NK-92 (cell line): ENCODE measurements at regions not wholly inside any gene's neighbourhood (a gene's known extent, or its start where the extent isn't known, plus 50 kb on each side); places are given as distances from the start of the nearest gene placed in this dataset.

Experiments used
- DNase-seq: peaks from one replicate; lab custom pipeline; 2025; ENCODE audit not compliant: unreplicated experiment; lab: John Stamatoyannopoulos, UW

- no peak for DNase-seq
Observed at GRCh38 chr13:106786006-106786563, 218.1 kb upstream of the ARGLU1 start.

GRCh38 chr13:106774621-106775020 is 206.7 kb upstream of the ARGLU1 start:
- DNase-seq, result no peak

- DNase-seq, result no peak
Observed at GRCh38 chr13:106772006-106772601, 204.2 kb upstream of the ARGLU1 start.

GRCh38 chr13:106768991-106769390 is 201.1 kb upstream of the ARGLU1 start:
- no peak for DNase-seq

DNA sequence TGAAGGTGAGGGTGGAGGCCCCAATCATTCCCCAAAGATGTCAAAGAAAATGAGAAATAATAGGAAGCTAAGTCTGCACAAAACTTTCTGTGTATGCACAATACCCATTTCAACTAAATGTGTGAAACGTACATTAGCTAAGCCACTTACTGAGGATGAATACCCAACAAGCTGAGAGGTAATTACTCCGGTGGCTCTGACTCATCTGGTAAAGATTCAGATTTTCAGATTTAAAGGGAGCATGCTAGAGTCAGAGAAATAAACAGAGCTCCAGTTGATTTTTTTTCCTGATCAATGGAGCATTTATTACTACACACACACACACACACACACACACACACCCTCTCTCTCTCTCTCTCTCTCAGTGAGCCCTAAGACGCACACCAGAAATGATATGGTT is 194.8 kb upstream of the ARGLU1 start:
- DNase-seq, result no peak

- no peak for DNase-seq
Observed at GRCh38 chr13:106756446-106756845, 188.5 kb upstream of the ARGLU1 start.

DNA sequence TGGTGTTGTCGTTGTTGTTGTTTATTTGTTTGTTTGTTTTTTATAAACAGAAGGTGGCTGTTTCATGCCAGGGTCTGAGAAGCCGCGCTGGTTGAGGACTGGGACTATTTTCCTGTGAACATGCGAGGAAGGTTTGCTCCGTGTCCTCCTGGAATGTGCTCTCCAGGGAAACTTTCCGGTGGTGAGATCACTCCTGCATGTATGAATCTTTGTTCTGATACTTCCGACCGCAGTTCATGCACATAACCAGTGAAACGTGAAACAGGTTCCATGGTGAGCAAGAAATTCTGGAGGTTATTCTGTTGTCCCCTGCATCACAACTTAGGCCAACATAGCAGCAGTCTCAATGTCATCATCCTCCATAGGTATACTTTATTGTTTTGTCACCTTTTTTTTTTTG is 187.6 kb upstream of the ARGLU1 start:
- no peak for DNase-seq

DNA sequence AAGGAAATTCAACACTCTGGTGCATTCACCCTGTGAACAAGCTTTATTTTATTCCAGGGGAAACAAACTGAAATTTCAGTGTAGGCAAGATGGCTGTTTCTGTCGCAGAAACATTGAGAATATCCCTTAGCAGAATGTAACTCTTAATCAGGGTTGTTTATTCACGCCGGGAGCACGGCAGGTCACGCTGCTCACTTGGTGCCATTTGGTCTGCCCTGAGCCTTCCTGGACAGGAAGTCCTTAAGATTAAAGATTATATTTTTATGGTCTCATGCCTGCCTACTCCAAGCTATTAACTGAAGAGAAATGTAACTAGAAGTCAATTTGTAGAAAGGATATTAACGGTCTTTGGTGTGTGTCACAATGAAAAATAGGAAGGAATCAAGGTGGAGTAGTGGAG is 185.3 kb upstream of the ARGLU1 start:
- DNase-seq, result no peak

- no peak for DNase-seq
Observed at GRCh38 chr13:106752584-106753170, 184.7 kb upstream of the ARGLU1 start.

DNA sequence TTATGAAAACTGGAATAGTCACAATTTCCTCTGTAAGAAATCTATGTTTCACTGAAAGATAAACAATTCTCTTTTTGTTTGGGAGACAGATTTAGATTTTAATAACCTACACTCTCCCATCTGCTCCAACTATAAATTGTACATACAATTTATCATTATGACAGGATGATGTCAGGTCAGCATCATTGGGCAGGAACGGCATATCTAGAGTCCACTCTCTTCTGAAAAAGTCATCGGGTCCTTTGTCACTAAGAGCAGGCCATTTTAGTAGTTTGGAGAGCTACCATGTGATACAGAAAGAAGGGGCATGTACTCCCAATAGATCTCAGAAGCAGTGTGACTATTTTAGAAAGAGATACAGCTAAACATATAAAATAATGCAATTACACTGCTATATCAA is 180.8 kb upstream of the ARGLU1 start:
- no peak for DNase-seq

- DNase-seq, result no peak
Observed at GRCh38 chr13:106744516-106744915, 176.6 kb upstream of the ARGLU1 start.

DNA sequence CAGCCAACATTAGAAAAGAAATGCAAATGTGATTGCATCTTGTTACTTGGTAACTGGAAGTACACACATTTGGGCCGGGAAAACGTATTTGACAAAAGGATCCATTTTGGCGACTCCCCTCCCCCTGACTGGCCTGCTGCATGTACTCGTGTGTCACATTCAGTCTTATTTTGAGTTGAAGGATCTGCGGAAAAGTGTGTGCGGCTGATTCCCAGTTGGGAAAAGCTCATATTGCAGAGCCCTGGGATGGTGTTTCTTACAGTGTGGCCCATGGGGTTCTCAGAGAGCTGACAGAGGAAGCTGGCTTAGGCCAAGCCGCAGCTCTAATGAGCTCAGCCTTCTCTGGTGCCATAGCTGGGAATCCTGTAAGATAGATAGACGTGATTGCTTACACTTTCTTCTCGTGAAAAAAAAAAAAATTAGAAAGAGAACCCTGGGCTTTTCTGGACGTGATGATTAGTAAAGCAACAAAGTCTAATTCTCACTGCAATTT is 170.3 kb upstream of the ARGLU1 start:
- no peak for DNase-seq

GRCh38 chr13:106736941-106737340 is 169.0 kb upstream of the ARGLU1 start:
- DNase-seq, result no peak

GRCh38 chr13:106734198-106734597 is 166.3 kb upstream of the ARGLU1 start:
- no peak for DNase-seq

GRCh38 chr13:106723036-106723435 is 155.1 kb upstream of the ARGLU1 start:
- DNase-seq, result no peak

DNA sequence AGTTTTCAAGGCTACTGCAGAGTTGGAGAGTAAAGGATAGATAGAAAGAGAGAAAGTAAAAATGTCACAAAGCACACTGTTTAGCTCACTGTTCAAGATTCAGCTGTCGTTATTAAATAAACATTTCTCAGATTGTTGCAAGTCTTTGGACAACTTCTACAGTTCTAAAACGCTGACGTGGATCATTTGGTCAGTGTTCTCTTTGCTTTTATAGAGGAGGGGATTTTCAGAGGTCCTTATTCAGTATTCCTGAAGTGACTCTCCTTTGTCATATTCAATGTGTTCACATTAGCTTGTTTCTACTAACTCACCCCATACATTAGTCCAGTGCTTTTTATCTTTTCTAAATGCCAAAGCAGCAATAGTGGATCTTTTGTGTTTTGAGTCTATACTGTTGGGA is 154.7 kb upstream of the ARGLU1 start:
- no peak for DNase-seq

DNA sequence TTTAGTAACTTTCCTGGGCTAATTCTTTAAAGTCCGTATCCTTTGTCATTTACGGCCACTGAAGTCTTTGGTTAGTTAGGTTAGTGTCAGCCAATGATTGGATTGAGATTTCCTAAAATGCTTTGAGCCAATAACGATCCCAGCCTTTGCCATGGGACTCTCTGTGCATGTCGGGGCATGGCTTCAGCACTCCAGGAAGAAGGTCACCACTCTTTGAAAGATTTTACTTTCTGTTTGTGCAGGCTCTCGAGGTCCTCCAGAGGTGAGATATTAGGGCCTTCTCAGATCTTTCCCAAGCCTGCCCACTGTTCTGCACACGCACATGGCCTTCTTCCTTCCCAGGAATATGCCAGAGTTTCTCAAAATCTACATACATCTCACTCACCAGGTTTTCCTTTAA is 153.7 kb upstream of the ARGLU1 start:
- DNase-seq, result no peak

DNA sequence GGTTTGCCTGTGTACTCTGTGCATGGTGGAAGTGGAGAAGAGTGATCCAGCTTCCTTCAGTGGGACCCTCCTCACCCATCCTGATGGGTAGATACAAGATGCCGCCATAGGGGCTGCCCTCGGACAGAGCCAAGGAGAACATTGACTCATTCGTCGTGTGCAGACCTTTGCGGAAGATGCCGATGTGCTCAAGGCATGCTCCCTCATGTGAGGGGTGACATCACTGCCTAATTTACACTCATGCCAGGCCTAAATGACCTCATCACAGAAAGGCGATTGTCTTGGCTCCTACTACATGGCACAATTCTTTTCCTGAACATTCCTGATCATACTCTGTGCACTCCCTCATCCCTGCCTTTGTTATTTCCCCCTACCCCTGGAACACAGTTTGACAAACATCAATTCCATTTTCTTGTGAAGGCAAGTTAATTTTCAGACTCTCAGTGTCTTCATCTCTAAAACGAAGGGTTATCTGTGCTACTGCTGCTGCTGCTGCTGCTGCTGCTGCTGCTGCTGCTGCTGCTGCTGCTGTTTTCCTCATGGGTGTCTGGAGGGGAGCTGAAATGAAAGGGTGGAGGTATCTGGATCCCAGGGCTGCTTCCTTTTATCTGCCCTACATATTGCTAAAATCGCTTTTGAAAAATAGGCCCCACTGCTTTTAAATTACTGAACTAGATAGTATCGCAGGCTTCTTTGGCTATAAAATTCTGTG is 146.5 kb upstream of the ARGLU1 start:
- no peak for DNase-seq

DNA sequence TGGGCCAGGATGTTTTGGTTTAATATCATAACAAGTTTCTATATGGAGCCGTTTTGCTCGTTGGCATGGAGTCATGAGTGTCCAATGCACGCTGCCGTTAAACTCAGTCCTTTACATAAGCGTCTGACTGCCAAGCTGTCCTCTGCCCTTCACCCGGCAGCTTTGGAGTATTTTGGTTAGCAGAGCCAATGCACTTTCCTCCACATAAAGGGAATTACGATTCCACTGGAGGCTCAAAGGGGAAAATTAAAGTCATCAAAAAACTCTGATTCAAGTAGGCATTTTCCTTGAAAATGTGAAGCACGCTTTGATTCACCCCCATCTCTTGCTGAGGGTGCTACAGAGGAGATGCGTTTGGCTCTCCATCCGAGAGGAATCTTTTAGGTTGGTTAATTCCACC is 144.4 kb upstream of the ARGLU1 start:
- DNase-seq, result no peak

DNA sequence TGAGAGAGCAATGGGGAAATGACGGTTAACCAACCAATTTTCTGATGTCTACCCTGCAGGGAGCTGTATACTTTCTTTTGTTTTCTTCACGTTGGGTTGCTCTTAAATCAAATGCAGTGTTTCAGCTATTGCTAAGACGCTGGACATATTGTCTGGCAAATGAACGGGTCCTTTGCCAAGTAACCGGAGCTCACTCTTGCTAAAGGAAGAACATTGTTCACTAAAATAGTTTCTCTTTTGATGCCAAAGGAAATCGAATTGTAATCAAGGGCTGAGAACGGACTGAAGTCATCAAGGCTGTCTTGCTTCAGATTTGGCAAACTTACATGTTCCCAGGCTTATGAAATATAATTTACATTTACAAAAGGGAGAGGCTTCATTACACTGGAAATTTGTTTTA is 142.3 kb upstream of the ARGLU1 start:
- DNase-seq, result no peak

DNA sequence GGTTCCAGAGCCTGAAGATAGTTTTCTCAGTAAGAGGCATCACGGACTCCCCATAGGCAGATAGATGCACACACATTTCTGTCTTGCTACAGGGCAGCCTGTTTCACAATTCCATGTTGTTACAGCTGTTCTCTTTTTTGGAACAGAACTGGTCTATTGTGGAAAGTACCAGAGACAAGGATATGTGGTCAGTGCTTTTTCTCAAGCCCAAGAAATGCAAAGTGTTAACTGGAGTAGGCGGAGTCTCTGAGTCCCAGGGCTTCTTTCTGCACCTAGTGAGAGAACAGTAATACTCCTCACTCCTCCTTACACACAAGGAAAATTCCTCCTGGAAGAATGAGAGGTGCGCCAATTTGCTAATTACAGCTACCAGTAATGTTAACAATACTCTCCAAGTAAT is 141.6 kb upstream of the ARGLU1 start:
- no peak for DNase-seq

DNA sequence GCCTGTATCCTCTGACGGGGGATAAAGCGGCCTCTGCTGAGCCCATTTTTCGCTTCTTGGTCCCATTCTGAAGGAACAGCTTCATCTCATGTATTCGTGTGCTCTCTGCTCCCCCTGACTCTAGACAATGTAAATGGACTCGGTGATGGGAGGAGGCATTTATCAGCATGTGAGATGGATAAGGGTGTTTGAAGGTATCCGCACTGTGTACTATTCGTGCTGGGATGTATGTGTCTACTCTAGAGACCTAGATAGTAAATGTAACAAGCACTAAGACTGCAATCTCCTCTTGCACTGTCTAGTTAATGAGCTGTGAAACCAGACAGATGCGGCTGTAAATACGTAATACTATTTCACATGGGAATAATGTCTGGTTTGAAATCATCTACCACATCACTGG is 134.6 kb upstream of the ARGLU1 start:
- no peak for DNase-seq
